ENCODE measurements at regions not wholly inside any gene's neighbourhood (a gene's known extent, or its start where the extent isn't known, plus 50 kb on each side); places are given as distances from the start of the nearest gene placed in this dataset.

DNA sequence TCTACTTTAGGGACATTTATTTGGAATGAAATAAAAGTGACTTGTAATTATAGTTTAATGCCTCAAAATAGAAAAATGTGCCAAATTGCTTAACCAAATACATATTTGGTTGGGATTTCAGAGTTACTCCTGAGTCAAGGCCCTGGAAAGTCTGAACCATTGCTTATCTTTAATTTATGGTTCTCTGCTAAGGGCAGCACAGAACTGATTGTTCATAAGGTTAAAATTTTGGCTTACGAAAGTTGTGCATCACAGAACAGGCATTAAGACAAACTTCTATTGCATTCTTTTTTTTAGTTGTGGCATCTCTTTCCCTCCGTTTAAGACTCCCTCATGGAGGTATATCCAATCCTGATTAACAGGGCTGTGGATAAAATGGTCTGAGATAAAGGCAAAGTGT is 92.2 kb upstream of the TENT5A start:
- H3K79me1 ChIP-seq (ENCODE audit: low read depth, low read length) = no peaks in the 10 kb centered on the region
- POLR2A ChIA-PET (ENCODE audit: partially characterized antibody) = no interaction called here
- H3K9ac ChIP-seq (replicated peaks in 1 of 4; ENCODE audit: extremely low read depth in 1 of 4, low read depth in 3 of 4, low read length in 3 of 4) = no peak overlapping the region
- H3K56ac ChIP-seq (replicated peaks; ENCODE audit: insufficient read length, low read depth, low read length) = no peak overlapping the region
- no peaks in the 10 kb centered on the region for H3K36me3 ChIP-seq (ENCODE audit: control insufficient read depth in 2 of 4, insufficient read depth in 4 of 4, low read length in 3 of 4)
- no peak overlapping the region for H2BK20ac ChIP-seq (ENCODE audit: low read length)
- H2BK15ac ChIP-seq (ENCODE audit: low read length) = no peak overlapping the region
- no peaks in the 10 kb centered on the region for H3K27me3 ChIP-seq (replicated peaks in 1 of 4; ENCODE audit: control insufficient read depth in 3 of 4, extremely low read depth in 1 of 4, insufficient read depth in 3 of 4, low read length in 3 of 4)
- 98% methylated on average over 2 of the region's 2 CpGs; no CpG with 5 or more reads in 1 of the 2 experiments for WGBS, 2 experiments (ENCODE audit: extremely low coverage in 1 of 2, insufficient coverage in 1 of 2, insufficient read length in 1 of 2, insufficient replicate concordance in 2 of 2, low coverage in 1 of 2, low lambda C conversion rate in 2 of 2, missing lambda C conversion rate in 1 of 2)
- H3K18ac ChIP-seq (ENCODE audit: extremely low read depth, low read length) = no peak overlapping the region
- no peak overlapping the region for H2AK5ac ChIP-seq (ENCODE audit: low read depth, low read length)
- FAIRE-seq (no peak), DNase-seq (ENCODE audit: low read depth in 1 of 2, low spot score in 2 of 2) (no peak)
- H3K4ac ChIP-seq (replicated peaks; ENCODE audit: insufficient read length, low read depth, low read length) = no peak overlapping the region
- H3K4me1 ChIP-seq (replicated peaks in 1 of 4; ENCODE audit: control insufficient read depth in 3 of 4, insufficient read depth in 4 of 4, low read length in 3 of 4) = no peaks in the 10 kb centered on the region
- H4K20me1 ChIP-seq (replicated peaks in 1 of 2; ENCODE audit: control insufficient read depth in 1 of 2, insufficient read depth in 2 of 2, low read length in 2 of 2) = no peaks in the 10 kb centered on the region
- H3K4me3 ChIP-seq (ENCODE audit: extremely low read depth in 1 of 4, insufficient read depth in 2 of 4, low read depth in 3 of 4, low read length in 4 of 4) = no peak overlapping the region
- no peak overlapping the region for H2AFZ ChIP-seq (ENCODE audit: low read length)
- TF ChIP-seq CBX5 (IDR thresholded peaks at IDR 0.05; ENCODE audit: low read depth, low read length) (no peak), BACH1 (IDR thresholded peaks at IDR 0.05; ENCODE audit: low read length) (no peak)
- H3K79me2 ChIP-seq (ENCODE audit: control insufficient read depth in 1 of 2, insufficient read depth in 2 of 2, low read length in 2 of 2) = no peaks in the 10 kb centered on the region
- H2BK120ac ChIP-seq (replicated peaks; ENCODE audit: low read depth, low read length) = no peak overlapping the region
- no peak overlapping the region for H3K23ac ChIP-seq (ENCODE audit: insufficient read length)
- no peak overlapping the region for H4K5ac ChIP-seq (ENCODE audit: insufficient read length, low read depth, low read length)
- no peak overlapping the region for H4K91ac ChIP-seq (replicated peaks; ENCODE audit: insufficient read length, low read length)
- no peak overlapping the region for H2BK12ac ChIP-seq (ENCODE audit: low read depth, low read length)
- H3K27ac ChIP-seq (ENCODE audit: low read depth, low read length) = no peak overlapping the region
- CTCF ChIA-PET (ENCODE audit: partially characterized antibody) = no interaction called here
- no peaks in the 10 kb centered on the region for H3K9me3 ChIP-seq (ENCODE audit: insufficient read depth in 2 of 2, low read depth in 1 of 2, low read length in 1 of 2)
- H3K4me2 ChIP-seq (ENCODE audit: insufficient read depth in 1 of 2, low read depth in 2 of 2, low read length in 2 of 2) = no peak overlapping the region
- no peak overlapping the region for H2BK5ac ChIP-seq (ENCODE audit: low read depth, low read length)
- no peak overlapping the region for H3K14ac ChIP-seq (ENCODE audit: insufficient read length)
- no peak overlapping the region for H4K8ac ChIP-seq (ENCODE audit: extremely low read depth, insufficient read depth, low read length)
- no peaks in the 10 kb centered on the region; the same call in 1 of the 2 replicates for H3K23me2 ChIP-seq (ENCODE audit: low read depth, low read length)

Measured in H1 (cell line).